Suprapubic skin (tissue), 4 donors: ENCODE measurements at regions not wholly inside any gene's neighbourhood (a gene's known extent, or its start where the extent isn't known, plus 50 kb on each side); places are given as distances from the start of the nearest gene placed in this dataset.

Experiments
- CTCF ChIP-seq, 2 donors: fragments of 200-600 bp in 1 of 2; fragments of 450-650 bp in 1 of 2; sonication (generic) in 1 of 2; IDR thresholded peaks; one replicate each; pipeline ENCODE4 v1.5.1; 2016 to 2019; ENCODE audit warnings: antibody characterized with exemption in 2 of 2, mild to moderate bottlenecking in 1 of 2, moderate library complexity in 1 of 2
- EP300 ChIP-seq: sonication (generic); formaldehyde crosslinking; IDR thresholded peaks from one replicate; pipeline ENCODE4 v1.6.1; 2017; ENCODE audit warnings: antibody characterized with exemption
- POLR2AphosphoS5 ChIP-seq, 3 donors: sonication (generic); formaldehyde crosslinking; IDR thresholded peaks; one replicate each; pipeline ENCODE4 v1.6.1; 2017; ENCODE audit warnings: antibody characterized with exemption in 3 of 3

- no peak for TF ChIP-seq CTCF (IDR thresholded peaks at IDR 0.05)
- TF ChIP-seq EP300, result no peak
- no peak for TF ChIP-seq POLR2AphosphoS5 (IDR thresholded peaks at IDR 0.05)
These were observed 119.6 kb downstream of the PXDC1 start for GRCh38 chr6:3631877-3632276.
